GM12892 (cell line): ENCODE measurements at regions not wholly inside any gene's neighbourhood (a gene's known extent, or its start where the extent isn't known, plus 50 kb on each side); places are given as distances from the start of the nearest gene placed in this dataset.

Experiments used
- POLR2A ChIP-seq: IDR thresholded peaks from 2 replicates; pipeline ENCODE4 v1.6.1; 2011; ENCODE audit warnings: low read depth, low read length, control low read depth
- POLR2AphosphoS5 ChIP-seq: IDR thresholded peaks from 2 replicates; pipeline ENCODE4 v1.6.1; 2011; ENCODE audit warnings: low read depth, low read length, control low read depth

- TF ChIP-seq POLR2AphosphoS5, result no peak
- no peak for TF ChIP-seq POLR2A
These were observed 87.2 kb upstream of the POU3F3 start for GRCh38 chr2:104766683-104767082.
